K562 (cell line): ENCODE measurements at regions not wholly inside any gene's neighbourhood (a gene's known extent, or its start where the extent isn't known, plus 50 kb on each side); places are given as distances from the start of the nearest gene placed in this dataset.

Source experiments
- ATAC-seq: fragments of 200-7000 bp; cut with Tn5 transposase; 3 replicates; pipeline ENCODE4 v1.9.1; 2020; ENCODE audit warnings: moderate library complexity
- BruUV-seq: library from RNA; stranded (reverse); fragments of 400-500 nt; replicated peaks from 2 replicates; lab custom pipeline; 2021; lab: Mats Ljungman, UMichigan
- CTCF ChIA-PET: fragments of 300-600 bp; formaldehyde crosslinking; extraction: SDS; loops from one replicate; lab custom pipeline; 2021; ENCODE audit warnings: low intra/inter-chr PET ratio; lab: Yijun Ruan, JAX
- POLR2A ChIA-PET: fragments of 300-600, 350-650 bp; sonication (Branson Sonifier 250); formaldehyde crosslinking; extraction: SDS; loops from one replicate; lab custom pipeline; 2021; ENCODE audit warnings: antibody characterized with exemption, inconsistent platforms; lab: Yijun Ruan, JAX
- DNase-seq, 4 experiments: peaks; one replicate each; pipeline versions ENCODE4 v3.0.0 to v3.0.0-alpha.2; 2011 to 2018; ENCODE audit warnings: low spot score in 3 of 4, mixed read lengths in 3 of 4; ENCODE audit errors: extremely low read depth in 1 of 4
- FAIRE-seq: peaks from 2 replicates; lab custom pipeline; 2011; peaks lifted over from hg19 to GRCh38; lab: Jason Lieb, UNC
- H2AFZ ChIP-seq: 2 replicates; pipeline ENCODE4 v1.6.0; 2011; ENCODE audit warnings: low read depth, low read length, control low read depth, inconsistent platforms
- H3K27ac ChIP-seq: fragments of 200-600 bp; 3 replicates; pipeline ENCODE4 v1.8.0; 2011; ENCODE audit warnings: low read depth, mild to moderate bottlenecking, control low read depth, inconsistent platforms, low read length, moderate library complexity, mixed read lengths; ENCODE audit errors: extremely low read depth
- H3K27me3 ChIP-seq, 2 experiments: fragments of 300-600 bp in 1 of 2; 2 replicates in 1 of 2; 3 replicates in 1 of 2; pipeline versions ENCODE4 v1.6.0 to v1.8.0; 2011; ENCODE audit warnings: inconsistent platforms in 2 of 2, low read length in 2 of 2, mild to moderate bottlenecking in 1 of 2, mixed read lengths in 1 of 2, moderate library complexity in 1 of 2; ENCODE audit not compliant: control insufficient read depth in 2 of 2, insufficient read depth in 2 of 2
- H3K36me3 ChIP-seq: fragments of 300-600 bp; 3 replicates; pipeline ENCODE4 v1.8.0; 2011; ENCODE audit warnings: mild to moderate bottlenecking, low read length, inconsistent platforms; ENCODE audit not compliant: control insufficient read depth, insufficient read depth
- H3K4me1 ChIP-seq, 2 experiments: fragments of 200-600 bp in 1 of 2; replicated peaks in 1 of 2; 2 replicates in 1 of 2; 3 replicates in 1 of 2; pipeline versions ENCODE4 v1.5.1 to v1.8.0; 2011; ENCODE audit warnings: inconsistent platforms in 2 of 2, low read length in 2 of 2, mild to moderate bottlenecking in 1 of 2, mixed read lengths in 1 of 2, moderate library complexity in 1 of 2; ENCODE audit not compliant: control insufficient read depth in 2 of 2, insufficient read depth in 2 of 2
- H3K4me2 ChIP-seq: 2 replicates; pipeline ENCODE4 v1.6.1; 2011; ENCODE audit warnings: low read length, control low read depth, inconsistent platforms, mixed read lengths; ENCODE audit not compliant: insufficient read depth
- H3K4me3 ChIP-seq: fragments of 200-600 bp; sonication (generic), shearing (Covaris generic); 2 replicates; pipeline ENCODE4 v1.5.1; 2016; ENCODE audit warnings: control low read depth, inconsistent platforms
- H3K79me2 ChIP-seq: fragments of 200-600 bp; 3 replicates; pipeline ENCODE4 v1.8.0; 2011; ENCODE audit warnings: low read length, inconsistent platforms; ENCODE audit not compliant: control insufficient read depth, insufficient read depth
- H3K9ac ChIP-seq, 2 experiments: 2 replicates each; pipeline versions ENCODE4 v1.6.0 to v1.6.1; 2011; ENCODE audit warnings: low read depth in 2 of 2, low read length in 2 of 2, control low read depth in 1 of 2, inconsistent platforms in 1 of 2, mild to moderate bottlenecking in 1 of 2, mixed read lengths in 1 of 2; ENCODE audit not compliant: insufficient read depth in 1 of 2
- H3K9me1 ChIP-seq: one replicate; pipeline ENCODE4 v1.6.0; 2011; ENCODE audit warnings: inconsistent platforms, mild to moderate bottlenecking, low read length, moderate library complexity; ENCODE audit not compliant: control insufficient read depth, insufficient read depth
- H3K9me3 ChIP-seq: replicated peaks from 2 replicates; pipeline ENCODE4 v1.5.1; 2011; ENCODE audit warnings: low read depth, low read length, inconsistent platforms; ENCODE audit not compliant: control insufficient read depth, insufficient read depth
- H4K20me1 ChIP-seq: replicated peaks from 2 replicates; pipeline ENCODE4 v1.6.1; 2011; ENCODE audit warnings: low read length, inconsistent platforms, mixed read lengths; ENCODE audit not compliant: control insufficient read depth, insufficient read depth
- CBX5 ChIP-seq: IDR thresholded peaks from 2 replicates; pipeline ENCODE4 v1.6.1; 2014; ENCODE audit warnings: low read depth, borderline replicate concordance
- CREB1 ChIP-seq, 2 experiments: sonication (generic) in 1 of 2; formaldehyde crosslinking in 1 of 2; IDR thresholded peaks; 2 replicates each; pipeline versions ENCODE4 v1.6.1 to v1.8.0; 2012 to 2022; ENCODE audit warnings: inconsistent platforms in 1 of 2, mild to moderate bottlenecking in 1 of 2, missing genetic modification reagents in 1 of 2, moderate library complexity in 1 of 2
- ELF2 ChIP-seq: fragments of 250-450 bp; sonication (Bioruptor Pico); IDR thresholded peaks from 2 replicates; pipeline ENCODE4 v1.5.0; 2021; ENCODE audit warnings: mild to moderate bottlenecking
- ELK1 ChIP-seq: sonication (generic); formaldehyde crosslinking; IDR thresholded peaks from 2 replicates; pipeline ENCODE4 v1.8.1; 2022; ENCODE audit warnings: missing genetic modification reagents
- HSF4 ChIP-seq: fragments of 250-450 bp; sonication (Bioruptor Pico); IDR thresholded peaks from 2 replicates; pipeline ENCODE4 v2.1.2; 2022; ENCODE audit warnings: mild to moderate bottlenecking, moderate library complexity, borderline replicate concordance
- MEF2A ChIP-seq: IDR thresholded peaks from 2 replicates; pipeline ENCODE4 v1.6.1; 2011; ENCODE audit warnings: low read depth, mild to moderate bottlenecking, low read length, moderate library complexity; ENCODE audit not compliant: control insufficient read depth
- MIER1 ChIP-seq: fragments of 450-650 bp; IDR thresholded peaks from 2 replicates; pipeline ENCODE4 v1.6.1; 2016; ENCODE audit warnings: antibody characterized with exemption, mild to moderate bottlenecking, low read depth
- PCBP1 ChIP-seq: fragments of 200-400 bp; formaldehyde crosslinking; IDR thresholded peaks from 2 replicates; pipeline ENCODE4 v1.6.1; 2018; ENCODE audit warnings: mild to moderate bottlenecking, low read depth, low read length; ENCODE audit not compliant: poor library complexity, severe bottlenecking
- SNRNP70 ChIP-seq: fragments of 200-400 bp; formaldehyde crosslinking; optimal IDR thresholded peaks from 2 replicates; pipeline ENCODE3; 2017; ENCODE audit warnings: low read depth, low read length
- TEAD1 ChIP-seq, 2 experiments: fragments of 450-650 bp in 1 of 2; sonication (generic) in 1 of 2; formaldehyde crosslinking; IDR thresholded peaks; 2 replicates each; pipeline versions ENCODE4 v1.4.0 to v1.8.0; 2020 to 2022; ENCODE audit warnings: mild to moderate bottlenecking in 2 of 2, missing genetic modification reagents in 1 of 2
- TFAM ChIP-seq: fragments of 250-450 bp; sonication (Bioruptor Pico); conservative IDR thresholded peaks from 2 replicates; pipeline ENCODE4 v1.5.0; 2021; ENCODE audit warnings: mild to moderate bottlenecking, moderate library complexity
- ZNF311 ChIP-seq: fragments of 250-450 bp; sonication (Bioruptor Pico); IDR thresholded peaks from 2 replicates; pipeline ENCODE4 v1.4.0; 2020; ENCODE audit warnings: mild to moderate bottlenecking, moderate library complexity
- ZNF444 ChIP-seq: fragments of 250-450 bp; sonication (Bioruptor Pico); IDR thresholded peaks from 2 replicates; pipeline ENCODE4 v1.4.0; 2020; ENCODE audit warnings: mild to moderate bottlenecking, moderate library complexity
- ZNF561 ChIP-seq: fragments of 450-650 bp; formaldehyde crosslinking; conservative IDR thresholded peaks from 2 replicates; pipeline ENCODE4 v1.4.0; 2020; ENCODE audit warnings: mild to moderate bottlenecking, moderate library complexity
- ZNF696 ChIP-seq: fragments of 250-450 bp; sonication (Bioruptor Pico); conservative IDR thresholded peaks from 2 replicates; pipeline ENCODE4 v1.4.0; 2020; ENCODE audit warnings: mild to moderate bottlenecking, moderate library complexity
- WGBS: fragments of 100-300 bp; shearing (Covaris generic); methylation state at CpG from one replicate; pipeline ENCODE4 v1.1.6; 2016; ENCODE audit warnings: low coverage, mixed read lengths; ENCODE audit not compliant: insufficient coverage; ENCODE audit errors: missing lambda C conversion rate; 5-methylcytosine and 5-hydroxymethylcytosine counted together
- in situ Hi-C: fragments of 300-500 bp; cut with MboI; formaldehyde crosslinking; loops from 4 replicates; pipeline ENCODE4 v1.15.0; 2018; ENCODE audit warnings: inconsistent platforms, mixed read lengths
- intact Hi-C: fragments of 100-400 bp; cut with micrococcal nuclease; formaldehyde crosslinking; loops from 2 replicates; pipeline ENCODE4 v1.14.2; 2022

- no peaks in the 10 kb centered on the region for H3K9me1 ChIP-seq
- intact Hi-C loops: no loop called here
- CTCF ChIA-PET: no interaction called here
- DNase-seq (no peak), ATAC-seq (no peak), FAIRE-seq (no peak)
- H3K36me3 ChIP-seq: no peaks in the 10 kb centered on the region
- no peaks in the 10 kb centered on the region for H3K9me3 ChIP-seq
- no peaks in the 10 kb centered on the region for H3K4me1 ChIP-seq
- H2AFZ ChIP-seq: no peak overlapping the region
- TF ChIP-seq MEF2A: no peak
- TF ChIP-seq SNRNP70: no peak
- TF ChIP-seq TFAM (CRISPR knock-in tag): no peak
- TF ChIP-seq MIER1: no peak
- no peak for TF ChIP-seq ZNF444 (CRISPR knock-in tag)
- no peak for TF ChIP-seq ZNF561 (CRISPR knock-in tag)
- TF ChIP-seq ZNF696 (CRISPR knock-in tag): no peak
- no peak for TF ChIP-seq ELK1 (CRISPR knock-in tag)
- no peak for TF ChIP-seq TEAD1 (CRISPR knock-in tag; IDR thresholded peaks at IDR 0.05)
- TF ChIP-seq CREB1 (IDR thresholded peaks at IDR 0.05): no peak
- no peak for TF ChIP-seq CREB1 (CRISPR knock-in tag; IDR thresholded peaks at IDR 0.05)
- TF ChIP-seq CBX5: no peak
- TF ChIP-seq PCBP1: no peak
- TF ChIP-seq ZNF311 (CRISPR knock-in tag): no peak
- no peak for TF ChIP-seq ELF2 (CRISPR knock-in tag)
- TF ChIP-seq HSF4 (CRISPR knock-in tag): no peak
- TF ChIP-seq, all 486 proteins: peak for 0
- H3K4me3 ChIP-seq: no peak overlapping the region
- H3K4me2 ChIP-seq: no peak overlapping the region
- POLR2A ChIA-PET: no interaction called here
- H3K27me3 ChIP-seq: no peaks in the 10 kb centered on the region; a peak in 1 of 5 replicates
- H4K20me1 ChIP-seq: no peaks in the 10 kb centered on the region
- BruUV-seq: no TSS peak
- no CpG with 5 or more reads among the region's 2 CpGs for WGBS
- in situ Hi-C loops: no loop called here
- H3K79me2 ChIP-seq: no peaks in the 10 kb centered on the region
- H3K9ac ChIP-seq: no peak overlapping the region
- H3K27ac ChIP-seq: no peak overlapping the region
Observed at GRCh38 chr22:48795664-48796063, 1032.0 kb downstream of the BRD1 start.
